Heart left ventricle (tissue), 16 donors: ENCODE measurements at regions not wholly inside any gene's neighbourhood (a gene's known extent, or its start where the extent isn't known, plus 50 kb on each side); places are given as distances from the start of the nearest gene placed in this dataset.

Experiments used
- ATAC-seq, 4 donors: fragments of 200-7000 bp; cut with Tn5 transposase; one replicate each; pipeline ENCODE4 v1.9.1; 2020 to 2022; ENCODE audit warnings: moderate library complexity in 4 of 4, mild to moderate bottlenecking in 3 of 4, moderate number of reproducible peaks in 1 of 4
- DNase-seq, 5 donors: peaks; one replicate each; pipeline ENCODE4 v3.0.0-alpha.2; 2020
- H3K27ac ChIP-seq, 12 donors: fragments of 200-600 bp; sonication (generic) in 4 of 12; one replicate each; pipeline versions ENCODE4 v1.5.0 to v1.8.0; 2016 to 2022; ENCODE audit warnings: mild to moderate bottlenecking in 2 of 12
- H3K27me3 ChIP-seq, 9 donors: fragments of 200-600 bp; sonication (generic) in 2 of 9; one replicate each; pipeline versions ENCODE4 v1.5.1 to v1.8.0; 2016 to 2022; ENCODE audit warnings: mild to moderate bottlenecking in 3 of 9
- H3K36me3 ChIP-seq, 9 donors: fragments of 200-600 bp; sonication (generic) in 2 of 9; one replicate each; pipeline versions ENCODE4 v1.5.0 to v1.8.0; 2018 to 2022; ENCODE audit warnings: mild to moderate bottlenecking in 2 of 9
- H3K4me1 ChIP-seq, 12 donors: fragments of 200-600 bp; sonication (generic) in 4 of 12; one replicate each; pipeline versions ENCODE4 v1.5.0 to v1.8.0; 2016 to 2022; ENCODE audit warnings: mild to moderate bottlenecking in 3 of 12
- H3K4me3 ChIP-seq, 12 donors: fragments of 200-600 bp; sonication (generic) in 4 of 12; one replicate each; pipeline versions ENCODE4 v1.5.0 to v1.8.0; 2017 to 2022; ENCODE audit warnings: mild to moderate bottlenecking in 9 of 12, moderate library complexity in 4 of 12
- H3K9me3 ChIP-seq, 12 donors: fragments of 200-600 bp; sonication (generic) in 4 of 12; one replicate each; pipeline versions ENCODE4 v1.5.0 to v1.8.0; 2016 to 2022; ENCODE audit warnings: mild to moderate bottlenecking in 1 of 12
- CTCF ChIP-seq, 12 donors: fragments of 200-600 bp; sonication (generic) in 4 of 12; IDR thresholded peaks; one replicate each; pipeline versions ENCODE4 v1.5.0 to v1.8.0; 2018 to 2022; ENCODE audit warnings: antibody characterized with exemption in 12 of 12, mild to moderate bottlenecking in 5 of 12
- POLR2A ChIP-seq, 2 donors: fragments of 450-650 bp; IDR thresholded peaks; one replicate each; pipeline ENCODE4 v1.6.1; 2017; ENCODE audit warnings: antibody characterized with exemption in 2 of 2, mild to moderate bottlenecking in 2 of 2, moderate library complexity in 2 of 2
- WGBS, 4 donors: extraction: QIAGEN DNeasy Blood & Tissue Kit in 2 of 4; methylation state at CpG; one replicate each; pipeline versions ENCODE4 v1.1.5 to v1.1.7; 2013 to 2018; 5-methylcytosine and 5-hydroxymethylcytosine counted together
- intact Hi-C, 10 donors: fragments of 100-400 bp; cut with DNase I; formaldehyde crosslinking; loops; one replicate each; pipeline versions ENCODE4 v1.11.1 to v1.14.2; 2022
- donor health status: ischemic (EF 13 %, LVEDD 7.1; RV severe dilation, severe dysfunction).
- donor health status: healthy with polysubstance abuse.
- donor health status: DM: no; HTN: yes; CAD: no.
- donor health status: DM: no; HTN: no; CAD: no.
- donor health status: ischemic (EF 25% LVEDD 6.9; RV normal size, moderate dysfunction).
- donor health status: ischemic (EF 25% LVEDD 5.7; RV mildly dilated, moderate dysfunction).
- donor health status: healthy.
- donor health status: DM: yes; HTN: yes; CAD: no.
- donor health status: ischemic (EF 35%, LVEDD 5.7; RV mildly dilated, moderate dysfunction).
- donor health status: nonischemic (EF 11% LVEDD 7.7; RV severe dilation, severe dysfunction).
- donor health status: DM: yes; HTN: yes; CAD: no.
- donor health status: PGD.
- donor health status: ischemic (EF 29% LVEDD 5.4; RV normal size, mild dysfunction).
- donor health status: nonischemic (EF 23%, LVEDD 6.1; RV moderate dilation, normal function).

DNA sequence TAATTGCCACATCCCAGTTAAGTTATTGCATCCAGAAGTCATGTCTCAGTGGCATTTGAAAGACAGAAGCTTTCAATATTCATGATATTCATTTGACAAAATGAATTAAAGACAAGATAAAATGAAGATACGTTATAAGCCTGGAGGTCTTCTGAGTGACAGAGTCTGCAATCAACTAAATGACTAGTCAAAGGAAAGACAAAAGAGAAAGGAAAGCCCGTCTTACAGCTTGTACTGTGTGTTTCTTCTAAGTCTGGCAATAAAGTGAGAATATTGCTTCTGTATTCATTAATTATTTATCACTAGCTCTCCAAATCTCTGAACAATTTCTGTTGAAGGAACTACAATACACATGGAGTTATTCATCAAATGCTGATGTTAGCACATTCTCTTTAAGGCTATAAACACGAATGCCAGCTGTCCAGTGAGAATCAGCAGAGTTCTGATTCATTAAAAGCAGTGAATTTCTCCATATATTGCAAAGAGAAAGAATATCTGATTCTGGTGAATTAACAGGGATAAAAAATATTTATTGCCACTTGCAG is 70.7 kb downstream of the ATXN7L3B start:
- Histone ChIP-seq H3K4me1 (no peaks in the 10 kb centered on the region), H3K27ac (no peak overlapping the region), H3K4me3 (no peak overlapping the region), H3K27me3 (no peaks in the 10 kb centered on the region), H3K36me3 (no peaks in the 10 kb centered on the region), H3K9me3 (no peaks in the 10 kb centered on the region)
- WGBS, 4 donors = 59 to 68% (median 60%) methylated on average over 3 of the region's 3 CpGs
- DNase-seq = no peak
- no peak for ATAC-seq
- intact Hi-C loops = no loop called here
- TF ChIP-seq POLR2A (IDR thresholded peaks at IDR 0.05) (no peak), CTCF (IDR thresholded peaks at IDR 0.05) (no peak)

DNA sequence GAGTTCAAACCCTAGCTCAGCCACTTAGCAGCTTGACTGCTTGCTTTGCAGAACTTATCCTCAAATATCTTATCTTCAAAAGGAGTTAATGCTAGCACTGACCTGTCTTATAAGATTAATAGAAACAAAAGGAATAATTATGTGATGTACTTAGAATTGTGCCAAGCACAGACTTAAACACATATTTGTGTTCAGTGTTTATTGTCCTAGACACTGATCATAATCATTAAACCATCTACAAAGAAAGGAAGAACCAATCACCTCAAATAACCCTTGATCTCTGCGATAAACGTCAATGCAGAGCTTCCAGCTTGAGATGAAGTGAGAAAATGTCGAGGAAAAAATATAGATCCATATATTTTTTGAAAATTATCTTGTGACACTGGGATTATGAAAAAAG is 73.1 kb downstream of the ATXN7L3B start:
- ATAC-seq = no peak
- WGBS, 4 donors = 72 to 79% (median 75%) methylated on average over 3 of the region's 3 CpGs
- intact Hi-C loops = no loop called here

DNA sequence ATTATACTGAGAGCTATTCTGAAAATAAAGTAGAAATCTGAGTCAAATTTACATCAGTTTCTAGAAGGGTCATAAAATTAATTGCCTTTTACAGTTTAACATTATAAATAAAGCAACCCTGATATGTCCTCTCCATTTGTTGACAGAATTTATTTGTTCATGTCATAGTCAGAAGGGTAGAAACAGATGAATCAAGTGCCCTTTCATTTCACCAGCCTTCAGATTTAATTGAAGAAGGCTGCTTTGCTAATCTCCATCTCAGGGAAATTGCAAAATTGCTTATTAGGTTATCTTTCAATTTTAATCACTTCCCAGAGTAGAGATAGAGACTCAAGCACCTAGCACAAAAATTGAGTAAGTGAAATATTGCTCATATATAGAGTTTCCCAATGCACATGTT is 76.8 kb downstream of the ATXN7L3B start:
- no peak overlapping the region for H3K27ac ChIP-seq
- no peaks in the 10 kb centered on the region for H3K9me3 ChIP-seq
- DNase-seq = no peak
- intact Hi-C loops = no loop called here
- no peaks in the 10 kb centered on the region for H3K4me1 ChIP-seq
- H3K36me3 ChIP-seq = no peaks in the 10 kb centered on the region
- H3K4me3 ChIP-seq = no peak overlapping the region
- no peak for TF ChIP-seq POLR2A (IDR thresholded peaks at IDR 0.05)
- no peak for TF ChIP-seq CTCF (IDR thresholded peaks at IDR 0.05)
- no peak for ATAC-seq
- H3K27me3 ChIP-seq = no peaks in the 10 kb centered on the region

More for the DNA sequence above, 73.1 kb downstream of the ATXN7L3B start:
- TF ChIP-seq POLR2A (IDR thresholded peaks at IDR 0.05) (no peak), CTCF (IDR thresholded peaks at IDR 0.05) (no peak)
- Histone ChIP-seq H3K27ac (no peak overlapping the region), H3K4me3 (no peak overlapping the region), H3K9me3 (no peaks in the 10 kb centered on the region), H3K27me3 (no peaks in the 10 kb centered on the region), H3K36me3 (no peaks in the 10 kb centered on the region), H3K4me1 (no peaks in the 10 kb centered on the region)
- DNase-seq = no peak

DNA sequence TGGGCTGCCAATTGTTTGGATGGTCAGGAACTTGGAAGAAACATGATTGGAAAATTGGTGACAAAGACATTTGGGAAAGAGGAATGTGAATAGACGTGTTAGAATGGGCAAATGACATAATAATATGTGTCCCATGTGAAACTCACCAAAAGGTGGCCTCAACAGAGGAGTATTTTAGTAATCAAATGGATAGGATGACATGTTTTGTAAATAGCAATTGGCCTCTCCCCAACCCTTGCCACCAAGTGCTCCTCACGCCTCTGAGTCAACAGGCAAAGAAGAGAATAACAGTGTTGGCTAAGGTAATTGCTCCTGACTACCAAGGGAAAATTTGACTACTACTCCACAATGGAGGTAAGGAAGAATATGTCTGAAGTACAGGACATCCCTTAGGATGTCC is 81.4 kb downstream of the ATXN7L3B start:
- no peaks in the 10 kb centered on the region for H3K4me1 ChIP-seq
- no peak for TF ChIP-seq POLR2A (IDR thresholded peaks at IDR 0.05)
- TF ChIP-seq CTCF (IDR thresholded peaks at IDR 0.05) = no peak
- H3K36me3 ChIP-seq = no peaks in the 10 kb centered on the region
- no peaks in the 10 kb centered on the region for H3K9me3 ChIP-seq
- no peak overlapping the region for H3K27ac ChIP-seq
- WGBS, 4 donors = 64 to 69% (median 68%) methylated on average over 2 of the region's 2 CpGs
- DNase-seq (no peak), ATAC-seq (no peak)
- H3K4me3 ChIP-seq = no peak overlapping the region
- no peaks in the 10 kb centered on the region for H3K27me3 ChIP-seq
- intact Hi-C loops = no loop called here
